GM23338 (cell line): ENCODE measurements at regions not wholly inside any gene's neighbourhood (a gene's known extent, or its start where the extent isn't known, plus 50 kb on each side); places are given as distances from the start of the nearest gene placed in this dataset.

Experiments used
- CREB1 ChIP-seq: fragments of 250-450 bp; sonication (Bioruptor Pico); IDR thresholded peaks from 2 replicates; pipeline ENCODE4 v1.5.0; 2020; ENCODE audit warnings: low read depth, mild to moderate bottlenecking, moderate library complexity
- EZH2 ChIP-seq: fragments of 200-600 bp; sonication (generic); IDR thresholded peaks from one replicate; pipeline ENCODE4 v1.8.0; 2017; ENCODE audit warnings: antibody characterized with exemption, mild to moderate bottlenecking, low read depth; ENCODE audit not compliant: unreplicated experiment
- EZH2phosphoT487 ChIP-seq: fragments of 200-600 bp; sonication (generic); IDR thresholded peaks from one replicate; pipeline ENCODE4 v1.8.1; 2018; ENCODE audit warnings: antibody characterized with exemption; ENCODE audit not compliant: unreplicated experiment
- JUNB ChIP-seq: IDR thresholded peaks from one replicate; pipeline ENCODE4 v1.6.1; 2016; ENCODE audit warnings: antibody characterized with exemption; ENCODE audit not compliant: unreplicated experiment
- POLR2AphosphoS5 ChIP-seq: IDR thresholded peaks from 2 replicates; pipeline ENCODE4 v1.6.1; 2016; ENCODE audit warnings: antibody characterized with exemption, low read depth
- ZNF114 ChIP-seq: fragments of 250-450 bp; sonication (Bioruptor Pico); IDR thresholded peaks from 2 replicates; pipeline ENCODE4 v1.5.0; 2020; ENCODE audit warnings: mild to moderate bottlenecking, moderate library complexity
- TF ChIP-seq, protein P1 (sequence below): IDR thresholded peaks from one replicate; pipeline ENCODE4 v1.6.1; 2018; ENCODE audit warnings: antibody characterized with exemption; ENCODE audit not compliant: unreplicated experiment
- TF ChIP-seq, protein P2 (sequence below), 2 experiments: fragments of 200-600 bp in 1 of 2; sonication (generic) in 1 of 2; conservative IDR thresholded peaks; 2 replicates each; pipeline versions ENCODE4 v1.5.1 to v1.6.1; 2016 to 2017; ENCODE audit warnings: antibody characterized with exemption in 2 of 2, low read depth in 2 of 2, mild to moderate bottlenecking in 2 of 2, moderate library complexity in 1 of 2

DNA sequence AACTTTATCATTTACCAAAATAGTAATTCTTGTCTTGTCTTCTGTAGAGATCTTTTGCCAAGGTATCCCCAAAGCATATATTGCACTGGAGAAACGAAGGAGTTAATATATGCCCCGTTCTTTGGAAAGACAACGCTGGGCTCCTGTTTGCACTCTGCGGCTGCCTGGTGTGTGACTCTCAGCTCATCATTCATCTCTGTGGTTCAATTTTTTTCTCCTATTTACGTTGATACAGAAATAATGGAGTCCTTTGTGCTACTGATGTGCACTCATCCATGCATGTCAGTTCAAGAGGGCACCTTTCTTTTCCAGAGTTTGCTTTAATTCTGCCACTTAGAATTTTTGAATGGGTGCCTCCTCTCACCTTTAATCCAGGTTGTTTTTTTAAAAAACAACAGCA lies 655.5 kb downstream of the DCDC2C start:
- TF ChIP-seq, protein P1, sequence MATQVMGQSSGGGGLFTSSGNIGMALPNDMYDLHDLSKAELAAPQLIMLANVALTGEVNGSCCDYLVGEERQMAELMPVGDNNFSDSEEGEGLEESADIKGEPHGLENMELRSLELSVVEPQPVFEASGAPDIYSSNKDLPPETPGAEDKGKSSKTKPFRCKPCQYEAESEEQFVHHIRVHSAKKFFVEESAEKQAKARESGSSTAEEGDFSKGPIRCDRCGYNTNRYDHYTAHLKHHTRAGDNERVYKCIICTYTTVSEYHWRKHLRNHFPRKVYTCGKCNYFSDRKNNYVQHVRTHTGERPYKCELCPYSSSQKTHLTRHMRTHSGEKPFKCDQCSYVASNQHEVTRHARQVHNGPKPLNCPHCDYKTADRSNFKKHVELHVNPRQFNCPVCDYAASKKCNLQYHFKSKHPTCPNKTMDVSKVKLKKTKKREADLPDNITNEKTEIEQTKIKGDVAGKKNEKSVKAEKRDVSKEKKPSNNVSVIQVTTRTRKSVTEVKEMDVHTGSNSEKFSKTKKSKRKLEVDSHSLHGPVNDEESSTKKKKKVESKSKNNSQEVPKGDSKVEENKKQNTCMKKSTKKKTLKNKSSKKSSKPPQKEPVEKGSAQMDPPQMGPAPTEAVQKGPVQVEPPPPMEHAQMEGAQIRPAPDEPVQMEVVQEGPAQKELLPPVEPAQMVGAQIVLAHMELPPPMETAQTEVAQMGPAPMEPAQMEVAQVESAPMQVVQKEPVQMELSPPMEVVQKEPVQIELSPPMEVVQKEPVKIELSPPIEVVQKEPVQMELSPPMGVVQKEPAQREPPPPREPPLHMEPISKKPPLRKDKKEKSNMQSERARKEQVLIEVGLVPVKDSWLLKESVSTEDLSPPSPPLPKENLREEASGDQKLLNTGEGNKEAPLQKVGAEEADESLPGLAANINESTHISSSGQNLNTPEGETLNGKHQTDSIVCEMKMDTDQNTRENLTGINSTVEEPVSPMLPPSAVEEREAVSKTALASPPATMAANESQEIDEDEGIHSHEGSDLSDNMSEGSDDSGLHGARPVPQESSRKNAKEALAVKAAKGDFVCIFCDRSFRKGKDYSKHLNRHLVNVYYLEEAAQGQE, result no peak
- TF ChIP-seq, protein P2, sequence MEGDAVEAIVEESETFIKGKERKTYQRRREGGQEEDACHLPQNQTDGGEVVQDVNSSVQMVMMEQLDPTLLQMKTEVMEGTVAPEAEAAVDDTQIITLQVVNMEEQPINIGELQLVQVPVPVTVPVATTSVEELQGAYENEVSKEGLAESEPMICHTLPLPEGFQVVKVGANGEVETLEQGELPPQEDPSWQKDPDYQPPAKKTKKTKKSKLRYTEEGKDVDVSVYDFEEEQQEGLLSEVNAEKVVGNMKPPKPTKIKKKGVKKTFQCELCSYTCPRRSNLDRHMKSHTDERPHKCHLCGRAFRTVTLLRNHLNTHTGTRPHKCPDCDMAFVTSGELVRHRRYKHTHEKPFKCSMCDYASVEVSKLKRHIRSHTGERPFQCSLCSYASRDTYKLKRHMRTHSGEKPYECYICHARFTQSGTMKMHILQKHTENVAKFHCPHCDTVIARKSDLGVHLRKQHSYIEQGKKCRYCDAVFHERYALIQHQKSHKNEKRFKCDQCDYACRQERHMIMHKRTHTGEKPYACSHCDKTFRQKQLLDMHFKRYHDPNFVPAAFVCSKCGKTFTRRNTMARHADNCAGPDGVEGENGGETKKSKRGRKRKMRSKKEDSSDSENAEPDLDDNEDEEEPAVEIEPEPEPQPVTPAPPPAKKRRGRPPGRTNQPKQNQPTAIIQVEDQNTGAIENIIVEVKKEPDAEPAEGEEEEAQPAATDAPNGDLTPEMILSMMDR (conservative IDR thresholded peaks at IDR 0.05; ENCODE audit: low read depth in 2 of 2), result no peak
- TF ChIP-seq ZNF114 (CRISPR knock-in tag) (no peak), EZH2phosphoT487 (no peak), EZH2 (no peak), POLR2AphosphoS5 (no peak), JUNB (no peak), CREB1 (CRISPR knock-in tag) (no peak)
